HG03558 (cell line): ENCODE measurements at regions not wholly inside any gene's neighbourhood (a gene's known extent, or its start where the extent isn't known, plus 50 kb on each side); places are given as distances from the start of the nearest gene placed in this dataset.
A peak's percentile ranks its signal among the peaks of the same experiment; 100 is the strongest.
"Not testable (repeated sequence)": the region's sequence is repeated elsewhere in the genome, so short reads cannot be mapped to it uniquely, and the experiment has no call there.

Experiments
- ATAC-seq: cut with Tn5 transposase; IDR thresholded peaks from one replicate; pipeline ENCODE4 v1.9.1; 2021; ENCODE audit warnings: moderate number of reproducible peaks; ENCODE audit not compliant: unreplicated experiment; ENCODE audit errors: extremely low read depth

GRCh38 chr1:83423382-83423781 is 575.5 kb downstream of the TTLL7 start:
- not testable (repeated sequence) for ATAC-seq

- ATAC-seq, result no peak
These were observed 580.4 kb downstream of the TTLL7 start for GRCh38 chr1:83418558-83418957.

GRCh38 chr1:83413839-83414107 is 585.2 kb downstream of the TTLL7 start:
- ATAC-seq, result not testable (repeated sequence)

- ATAC-seq, result not testable (repeated sequence)
These were observed 588.1 kb downstream of the TTLL7 start for GRCh38 chr1:83410746-83411413.

- not testable (repeated sequence) for ATAC-seq
These were observed 592.1 kb downstream of the TTLL7 start for GRCh38 chr1:83406693-83407371.

- peak; percentile 65 for ATAC-seq
These were observed 593.1 kb downstream of the TTLL7 start for GRCh38 chr1:83405789-83406188.

- ATAC-seq, result not testable (repeated sequence)
These were observed 595.4 kb downstream of the TTLL7 start for GRCh38 chr1:83403500-83403899.

- ATAC-seq, result not testable (repeated sequence)
These were observed 597.8 kb downstream of the TTLL7 start for GRCh38 chr1:83401146-83401545.

- not testable (repeated sequence) for ATAC-seq
These were observed 598.8 kb downstream of the TTLL7 start for GRCh38 chr1:83400173-83400572.

GRCh38 chr1:83398125-83398524 is 600.8 kb downstream of the TTLL7 start:
- ATAC-seq, result not testable (repeated sequence)

- ATAC-seq, result not testable (repeated sequence)
These were observed 603.8 kb downstream of the TTLL7 start for GRCh38 chr1:83395130-83395529.

GRCh38 chr1:83386946-83387345 is 612.0 kb downstream of the TTLL7 start:
- ATAC-seq, result not testable (repeated sequence)

GRCh38 chr1:83383107-83383506 is 615.8 kb downstream of the TTLL7 start:
- ATAC-seq, result not testable (repeated sequence)

- not testable (repeated sequence) for ATAC-seq
These were observed 625.9 kb downstream of the TTLL7 start for GRCh38 chr1:83373018-83373417.

GRCh38 chr1:83369853-83370252 is 629.1 kb downstream of the TTLL7 start:
- not testable (repeated sequence) for ATAC-seq

- not testable (repeated sequence) for ATAC-seq
These were observed 633.6 kb downstream of the TTLL7 start for GRCh38 chr1:83365320-83365719.

GRCh38 chr1:83345375-83345774 is 653.6 kb downstream of the TTLL7 start:
- ATAC-seq, result not testable (repeated sequence)

GRCh38 chr1:83343767-83344166 is 655.2 kb downstream of the TTLL7 start:
- not testable (repeated sequence) for ATAC-seq

GRCh38 chr1:83342995-83343394 is 655.9 kb downstream of the TTLL7 start:
- not testable (repeated sequence) for ATAC-seq

GRCh38 chr1:83332308-83332707 is 666.6 kb downstream of the TTLL7 start:
- ATAC-seq, result not testable (repeated sequence)

GRCh38 chr1:83318366-83318765 is 680.6 kb downstream of the TTLL7 start:
- ATAC-seq, result no peak

GRCh38 chr1:83315446-83315845 is 683.5 kb downstream of the TTLL7 start:
- ATAC-seq, result not testable (repeated sequence)
